PC-9 (cell line): ENCODE measurements at regions not wholly inside any gene's neighbourhood (a gene's known extent, or its start where the extent isn't known, plus 50 kb on each side); places are given as distances from the start of the nearest gene placed in this dataset.

Experiments
- BruUV-seq: library from RNA; stranded (reverse); fragments of 400-500 nt; replicated peaks from 2 replicates; lab custom pipeline; 2021; lab: Mats Ljungman, UMichigan
- CTCF ChIA-PET: fragments of 300-600 bp; sonication (Branson Sonifier 250); formaldehyde crosslinking; loops from one replicate; lab custom pipeline; 2022; ENCODE audit warnings: antibody characterized with exemption; lab: Charles Lee
- POLR2A ChIA-PET: fragments of 300-600 bp; sonication (Branson Sonifier 250); formaldehyde crosslinking; loops from one replicate; lab custom pipeline; 2022; ENCODE audit warnings: antibody characterized with exemption; ENCODE audit not compliant: unreplicated experiment; lab: Charles Lee
- DNase-seq, 2 experiments: peaks; one replicate each; pipeline versions ENCODE4 v3.0.0 to v3.0.0-alpha.2; 2015 to 2022; ENCODE audit warnings: mixed read lengths in 1 of 2
- H2AFZ ChIP-seq: fragments of 200-600 bp; sonication (generic); 2 replicates; pipeline ENCODE4 v1.8.1; 2017; ENCODE audit warnings: antibody characterized with exemption
- H3F3A ChIP-seq: fragments of 200-600 bp; sonication (generic); 2 replicates; pipeline ENCODE4 v1.8.1; 2017; ENCODE audit warnings: antibody characterized with exemption, mild to moderate bottlenecking, low read depth; ENCODE audit not compliant: insufficient read depth
- H3K27ac ChIP-seq: fragments of 200-600 bp; sonication (generic); 2 replicates; pipeline ENCODE4 v1.6.1; 2016; ENCODE audit warnings: mixed run types
- H3K27me3 ChIP-seq: fragments of 200-600 bp; sonication (generic); 2 replicates; pipeline ENCODE4 v1.6.1; 2016; ENCODE audit warnings: low read depth, mixed run types; ENCODE audit not compliant: insufficient read depth
- H3K36me3 ChIP-seq: fragments of 200-600 bp; sonication (generic); 2 replicates; pipeline ENCODE4 v1.6.1; 2016; ENCODE audit warnings: low read depth, mixed run types
- H3K4me1 ChIP-seq: fragments of 200-600 bp; sonication (generic); replicated peaks from 2 replicates; pipeline ENCODE4 v1.6.1; 2016; ENCODE audit warnings: mixed run types; ENCODE audit not compliant: insufficient read depth
- H3K4me2 ChIP-seq: fragments of 200-600 bp; sonication (generic); 2 replicates; pipeline ENCODE4 v1.6.1; 2017; ENCODE audit warnings: mixed run types
- H3K4me3 ChIP-seq: fragments of 200-600 bp; sonication (generic); 2 replicates; pipeline ENCODE4 v1.6.1; 2016; ENCODE audit warnings: mixed run types
- H3K79me2 ChIP-seq: fragments of 200-600 bp; sonication (generic); 2 replicates; pipeline ENCODE4 v1.6.1; 2017; ENCODE audit warnings: low read depth, mixed run types
- H3K9me2 ChIP-seq: fragments of 200-600 bp; sonication (generic); 2 replicates; pipeline ENCODE4 v1.8.1; 2017; ENCODE audit warnings: mild to moderate bottlenecking; ENCODE audit not compliant: insufficient read depth
- H3K9me3 ChIP-seq: fragments of 200-600 bp; sonication (generic); 2 replicates; pipeline ENCODE4 v1.8.1; 2016; ENCODE audit warnings: low read depth; ENCODE audit not compliant: insufficient read depth
- H4K20me1 ChIP-seq: fragments of 200-600 bp; sonication (generic); 2 replicates; pipeline ENCODE4 v1.8.1; 2017; ENCODE audit not compliant: insufficient read depth
- CTCF ChIP-seq: fragments of 200-600 bp; sonication (generic); conservative IDR thresholded peaks from 2 replicates; pipeline ENCODE4 v1.6.1; 2017; ENCODE audit warnings: mixed run types, antibody characterized with exemption, mild to moderate bottlenecking, moderate library complexity
- EZH2 ChIP-seq: fragments of 200-600 bp; sonication (generic); IDR thresholded peaks from 2 replicates; pipeline ENCODE4 v1.8.0; 2017; ENCODE audit warnings: antibody characterized with exemption, low read depth
- intact Hi-C: fragments of 100-400 bp; cut with micrococcal nuclease; formaldehyde crosslinking; loops from one replicate; pipeline ENCODE4 v1.10.0; 2022; ENCODE audit not compliant: unreplicated experiment

DNA sequence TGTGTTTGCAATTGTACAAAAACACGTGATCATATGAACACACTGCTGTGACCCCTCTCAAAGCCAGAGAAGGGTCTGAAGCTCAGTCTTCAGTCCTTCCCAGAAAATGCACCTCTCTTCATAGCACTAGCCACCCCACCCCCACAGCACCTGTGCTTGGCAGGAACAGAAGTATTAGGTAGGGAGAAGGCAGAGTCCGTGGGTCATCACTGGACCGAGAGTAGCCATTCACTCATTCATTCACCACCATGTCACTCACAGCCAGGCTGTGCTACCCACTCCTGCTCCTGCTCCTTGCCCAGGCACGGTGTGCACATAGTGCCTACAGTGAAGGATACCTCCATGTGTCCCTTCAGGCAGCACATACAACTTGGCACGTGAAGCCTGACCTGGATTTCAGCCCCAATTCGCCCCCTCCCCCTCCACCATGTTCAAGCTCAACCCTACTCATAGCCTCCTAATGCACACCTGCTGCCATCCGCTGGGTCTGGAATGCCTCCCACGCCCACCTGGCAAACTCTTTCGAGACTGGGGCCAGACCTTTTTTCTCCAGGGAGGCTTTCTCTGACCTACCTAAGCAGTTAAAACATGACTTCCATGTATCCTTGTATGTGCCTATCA, 81.9 kb upstream of the GALNT2 start:
- BruUV-seq: no TSS peak
- no peaks in the 10 kb centered on the region for H3K36me3 ChIP-seq

GRCh38 chr1:229985613-229986010, 81.4 kb upstream of the GALNT2 start:
- Histone ChIP-seq H3K36me3 (no peaks in the 10 kb centered on the region), H3K79me2 (no peaks in the 10 kb centered on the region), H3K27me3 (peaks cover 51% of the 10 kb centered on the region), H3K27ac (no peak overlapping the region), H3K9me2 (no peaks in the 10 kb centered on the region), H4K20me1 (no peaks in the 10 kb centered on the region), H3K4me1 (no peaks in the 10 kb centered on the region), H3K9me3 (no peaks in the 10 kb centered on the region), H3K4me3 (no peak overlapping the region), H3K4me2 (no peak overlapping the region), H3F3A (no peaks in the 10 kb centered on the region), H2AFZ (no peak overlapping the region)
- CTCF ChIA-PET: no interaction called here
- POLR2A ChIA-PET: no interaction called here
- no TSS peak for BruUV-seq
- intact Hi-C loops: no loop called here
- DNase-seq: no peak
- TF ChIP-seq CTCF (no peak), EZH2 (no peak)

More for the DNA sequence above, 81.9 kb upstream of the GALNT2 start:
- no peaks in the 10 kb centered on the region for H3K79me2 ChIP-seq
- peaks cover 54% of the 10 kb centered on the region for H3K27me3 ChIP-seq
- 0 out of 2 replicates have a peak, but pooled peaks cover 2% of the 10 kb centered on the region for H3K4me1 ChIP-seq
- no peak overlapping the region for H3K4me2 ChIP-seq
- DNase-seq: no peak
- no peaks in the 10 kb centered on the region for H3K9me2 ChIP-seq
- intact Hi-C loops: no loop called here
- no peak for TF ChIP-seq CTCF
- no peak for TF ChIP-seq EZH2
- H4K20me1 ChIP-seq: no peaks in the 10 kb centered on the region
- no peaks in the 10 kb centered on the region for H3K9me3 ChIP-seq
- POLR2A ChIA-PET: no interaction called here
- no peaks in the 10 kb centered on the region for H3F3A ChIP-seq
- CTCF ChIA-PET: no interaction called here
- no peak overlapping the region for H3K27ac ChIP-seq
- H2AFZ ChIP-seq: no peak overlapping the region
- no peak overlapping the region for H3K4me3 ChIP-seq

DNA sequence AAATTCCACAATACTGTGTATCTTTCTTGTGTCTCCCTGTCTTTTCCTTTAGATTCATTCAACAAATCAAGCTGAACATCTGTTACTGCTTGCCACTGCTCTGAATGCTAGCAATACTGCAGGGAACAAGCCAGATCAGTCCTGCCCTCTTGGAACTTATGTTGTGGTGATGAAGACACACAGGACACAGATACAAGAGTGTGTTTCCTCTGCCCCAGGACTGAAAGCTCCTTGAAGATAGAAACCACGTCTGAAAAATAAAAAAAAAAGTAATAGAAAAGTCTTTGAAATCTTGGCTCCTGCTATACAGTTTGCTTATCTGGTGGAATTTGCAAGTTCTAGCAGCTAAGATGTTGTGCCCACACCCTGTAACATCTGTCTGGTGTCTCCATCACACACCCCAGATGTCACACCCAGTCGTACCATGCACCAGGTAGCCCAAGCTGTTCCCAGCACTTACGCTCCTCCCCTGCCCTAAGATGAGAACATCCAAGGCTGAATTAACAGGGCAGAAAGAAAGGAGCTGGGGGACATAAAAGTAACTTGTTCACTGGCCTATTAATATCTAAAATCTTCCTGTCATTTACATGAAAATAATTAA, 80.2 kb upstream of the GALNT2 start:
- DNase-seq: no peak
- Histone ChIP-seq H3K4me3 (no peak overlapping the region), H4K20me1 (no peaks in the 10 kb centered on the region), H3K79me2 (no peaks in the 10 kb centered on the region), H3K4me2 (no peak overlapping the region), H3K36me3 (no peaks in the 10 kb centered on the region), H3K27me3 (peaks cover 47% of the 10 kb centered on the region), H2AFZ (no peak overlapping the region), H3K4me1 (no peaks in the 10 kb centered on the region), H3K9me2 (no peaks in the 10 kb centered on the region), H3K9me3 (no peaks in the 10 kb centered on the region), H3F3A (no peaks in the 10 kb centered on the region), H3K27ac (no peak overlapping the region)
- ChIA-PET POLR2A (no interaction called here), CTCF (no interaction called here)
- TF ChIP-seq EZH2: no peak
- TF ChIP-seq CTCF: no peak
- intact Hi-C loops: no loop called here
- no TSS peak for BruUV-seq
